ENCODE measurements at regions not wholly inside any gene's neighbourhood (a gene's known extent, or its start where the extent isn't known, plus 50 kb on each side); places are given as distances from the start of the nearest gene placed in this dataset.

- H3K9me3 ChIP-seq (replicated peaks in 1 of 2; ENCODE audit: control insufficient read depth in 1 of 2, insufficient read depth in 1 of 2, low read length in 2 of 2) = no peaks in the 10 kb centered on the region
- no peaks in the 10 kb centered on the region for H3K4me1 ChIP-seq (ENCODE audit: control insufficient read depth in 1 of 2, insufficient read depth in 2 of 2, low read length in 2 of 2)
- H2AFZ ChIP-seq (ENCODE audit: insufficient read depth, low read depth, low read length, poor library complexity, severe bottlenecking) = no peak overlapping the region
- no peak overlapping the region for H3K4me2 ChIP-seq (replicated peaks; ENCODE audit: extremely low read depth, low read length, poor library complexity, severe bottlenecking)
- DNase-seq = no peak
- no peaks in the 10 kb centered on the region for H3K79me2 ChIP-seq (ENCODE audit: insufficient read depth, low read length)
- no peaks in the 10 kb centered on the region for H3K27me3 ChIP-seq (ENCODE audit: control insufficient read depth in 2 of 2, insufficient read depth in 2 of 2, low read length in 2 of 2)
- H3K36me3 ChIP-seq (replicated peaks in 1 of 2; ENCODE audit: control insufficient read depth in 1 of 2, insufficient read depth in 2 of 2, low read length in 2 of 2) = no peaks in the 10 kb centered on the region
- Mint-ChIP-seq H3K4me1 (no peaks in the 10 kb centered on the region), H3K4me3 (no peak overlapping the region), H3K36me3 (no peaks in the 10 kb centered on the region), H3K9me3 (peaks cover 0 to 4% (median 2%) of the 10 kb centered on the region in 7 donors), H3K27ac (no peak overlapping the region), H3K27me3 (ENCODE audit: low read depth in 3 of 3) (peaks cover 0 to 2% (median 0%) of the 10 kb centered on the region in 3 donors)
- H4K20me1 ChIP-seq (ENCODE audit: insufficient read depth, low read length) = no peaks in the 10 kb centered on the region
- intact Hi-C loops (cut with micrococcal nuclease) = no loop called here
- H3K27ac ChIP-seq (ENCODE audit: low read depth in 1 of 2, low read length in 2 of 2) = no peak overlapping the region
- WGBS (ENCODE audit: insufficient coverage) = no CpG with 5 or more reads among the region's 1 CpG
- no peak for TF ChIP-seq CTCF (IDR thresholded peaks at IDR 0.05)
- H3K9ac ChIP-seq (ENCODE audit: insufficient read depth, low read length, poor library complexity, severe bottlenecking) = no peak overlapping the region
- H3K4me3 ChIP-seq (replicated peaks in 1 of 3; ENCODE audit: low read depth in 2 of 3, low read length in 3 of 3) = no peak overlapping the region
Measured at GRCh38 chr1:76006234-76006633, 68.3 kb upstream of the ST6GALNAC3 start.

GRCh38 chr1:76010802-76011201 is 63.7 kb upstream of the ST6GALNAC3 start:
- Histone ChIP-seq H3K79me2 (ENCODE audit: insufficient read depth, low read length) (no peaks in the 10 kb centered on the region), H3K27ac (ENCODE audit: low read depth in 1 of 2, low read length in 2 of 2) (no peak overlapping the region), H3K36me3 (replicated peaks in 1 of 2; ENCODE audit: control insufficient read depth in 1 of 2, insufficient read depth in 2 of 2, low read length in 2 of 2) (no peaks in the 10 kb centered on the region), H3K4me3 (replicated peaks in 1 of 3; ENCODE audit: low read depth in 2 of 3, low read length in 3 of 3) (no peak overlapping the region), H4K20me1 (ENCODE audit: insufficient read depth, low read length) (no peaks in the 10 kb centered on the region), H2AFZ (ENCODE audit: insufficient read depth, low read depth, low read length, poor library complexity, severe bottlenecking) (no peak overlapping the region), H3K4me2 (replicated peaks; ENCODE audit: extremely low read depth, low read length, poor library complexity, severe bottlenecking) (no peak overlapping the region), H3K9me3 (replicated peaks in 1 of 2; ENCODE audit: control insufficient read depth in 1 of 2, insufficient read depth in 1 of 2, low read length in 2 of 2) (no peaks in the 10 kb centered on the region), H3K9ac (ENCODE audit: insufficient read depth, low read length, poor library complexity, severe bottlenecking) (no peak overlapping the region), H3K27me3 (ENCODE audit: control insufficient read depth in 2 of 2, insufficient read depth in 2 of 2, low read length in 2 of 2) (no peaks in the 10 kb centered on the region), H3K4me1 (ENCODE audit: control insufficient read depth in 1 of 2, insufficient read depth in 2 of 2, low read length in 2 of 2) (no peaks in the 10 kb centered on the region)
- H3K9me3 Mint-ChIP-seq = peaks cover 0 to 7% (median 2%) of the 10 kb centered on the region in 7 donors
- intact Hi-C loops (cut with micrococcal nuclease) = no loop called here
- H3K27ac Mint-ChIP-seq = no peak overlapping the region
- H3K36me3 Mint-ChIP-seq = no peaks in the 10 kb centered on the region
- WGBS (ENCODE audit: insufficient coverage) = 100% methylated on average over 3 of the region's 4 CpGs
- H3K4me3 Mint-ChIP-seq = no peak overlapping the region
- no peaks in the 10 kb centered on the region for H3K4me1 Mint-ChIP-seq
- TF ChIP-seq CTCF (IDR thresholded peaks at IDR 0.05) = no peak
- DNase-seq = no peak
- H3K27me3 Mint-ChIP-seq (ENCODE audit: low read depth in 3 of 3) = peaks cover 0 to 2% (median 0%) of the 10 kb centered on the region in 3 donors

Measured in CD14-positive monocyte (primary cell).